ENCODE measurements at regions not wholly inside any gene's neighbourhood (a gene's known extent, or its start where the extent isn't known, plus 50 kb on each side); places are given as distances from the start of the nearest gene placed in this dataset.
"Not testable (repeated sequence)": the region's sequence is repeated elsewhere in the genome, so short reads cannot be mapped to it uniquely, and the experiment has no call there.

- no peak for DNase-seq (ENCODE audit: low read depth in 2 of 2)
These were observed 149.9 kb upstream of the ANKH start for GRCh38 chr5:15021266-15022046.

DNA sequence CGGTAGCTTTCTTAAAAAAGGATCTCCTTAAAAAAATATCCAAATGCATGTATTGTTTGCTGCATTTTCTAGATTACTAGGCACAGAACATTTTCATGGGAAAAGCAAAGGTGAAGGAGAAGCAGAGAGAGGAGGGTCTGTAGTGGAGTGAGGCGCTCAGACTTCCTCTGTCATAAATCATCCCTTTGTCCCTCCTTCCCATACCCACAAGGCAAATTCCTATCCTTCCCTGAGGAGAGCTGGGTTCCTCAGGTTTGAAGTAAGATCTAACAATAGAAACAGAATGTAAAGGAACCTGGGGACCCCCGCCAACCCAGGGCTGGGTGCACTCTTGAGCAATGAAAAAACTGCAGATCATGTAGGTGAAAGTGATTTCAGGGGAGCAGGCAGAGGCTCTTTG, 149.2 kb upstream of the ANKH start:
- DNase-seq (ENCODE audit: low read depth in 2 of 2) = no peak

DNA sequence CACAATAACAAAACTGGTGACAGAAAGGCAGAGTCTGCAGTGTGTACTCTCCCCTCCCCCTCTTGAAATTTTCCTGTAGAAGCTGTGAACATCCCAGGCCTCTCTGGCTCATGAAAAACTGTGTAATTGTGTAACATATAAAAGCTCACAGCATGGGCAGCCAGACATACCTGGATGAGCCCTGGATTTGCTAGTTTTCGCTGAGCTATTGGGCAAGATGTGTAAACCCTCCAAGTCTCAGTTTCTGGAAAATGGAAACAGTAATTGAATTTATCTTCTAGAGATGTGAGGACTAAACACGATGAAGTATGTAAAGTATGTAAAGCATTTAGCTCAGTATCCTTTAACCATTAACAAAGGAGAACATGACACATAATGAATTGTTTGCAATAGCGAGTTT, 143.2 kb upstream of the ANKH start:
- DNase-seq (ENCODE audit: low read depth in 2 of 2) = no peak

DNA sequence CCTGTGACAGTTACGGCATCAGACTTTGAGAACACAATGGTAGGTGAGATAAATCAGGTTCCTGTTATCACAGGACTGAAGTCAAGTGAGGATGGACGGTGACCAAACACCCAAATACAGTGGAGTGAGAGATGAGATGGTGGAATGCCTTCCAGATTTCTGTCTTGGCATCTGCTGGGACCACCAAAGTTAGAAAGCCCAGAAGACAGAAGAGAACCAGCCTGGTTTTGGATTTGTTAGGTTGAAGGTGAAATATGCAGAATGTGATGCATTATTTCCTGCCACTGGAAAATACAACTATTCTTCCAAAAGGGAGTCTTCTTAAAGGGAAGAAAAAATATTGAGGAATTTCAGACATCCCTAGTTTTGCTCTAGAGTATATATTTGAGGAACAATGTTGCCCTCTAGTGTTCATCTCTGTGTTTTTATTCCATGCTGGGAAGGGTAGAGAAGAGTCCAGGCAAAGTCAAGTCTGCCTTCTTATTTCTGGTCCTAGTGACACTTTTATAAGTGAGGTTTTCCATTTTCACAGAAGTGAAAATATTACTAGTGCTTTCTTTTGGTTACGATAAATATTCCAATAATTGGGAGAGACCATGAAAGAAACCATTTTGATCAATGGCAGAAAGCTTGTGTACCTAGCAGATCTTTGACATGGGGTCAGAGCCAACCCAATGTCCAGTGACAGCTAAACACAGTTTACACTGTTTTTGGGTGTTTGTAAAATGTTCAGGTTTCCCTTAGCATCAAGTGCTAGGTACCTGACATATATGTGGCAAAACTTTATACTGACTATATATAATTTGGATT, 142.3 kb upstream of the ANKH start:
- no peak for DNase-seq (ENCODE audit: low read depth in 2 of 2)

DNA sequence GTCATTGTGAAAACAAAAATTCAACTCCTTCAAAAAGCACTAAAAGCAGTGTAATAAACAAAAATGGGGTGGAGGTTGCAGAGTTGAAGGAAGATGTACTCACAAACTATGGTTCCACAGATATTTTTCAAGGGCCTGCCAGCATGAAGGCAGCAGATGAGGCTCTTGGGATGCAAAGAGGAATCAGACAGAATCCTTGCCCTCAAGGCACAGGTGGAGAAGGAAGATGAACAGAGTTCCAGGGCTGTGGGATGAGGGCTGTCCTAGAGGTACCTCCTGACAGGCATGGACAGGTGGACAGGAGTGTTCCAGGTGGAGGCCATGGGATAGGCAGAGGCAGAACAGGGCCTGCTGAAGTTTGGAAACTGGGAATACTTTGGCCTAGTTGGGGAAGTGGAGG, 140.5 kb upstream of the ANKH start:
- no peak for DNase-seq (ENCODE audit: low read depth in 2 of 2)

GRCh38 chr5:15010936-15011335, 139.4 kb upstream of the ANKH start:
- DNase-seq (ENCODE audit: low read depth in 2 of 2) = no peak

DNA sequence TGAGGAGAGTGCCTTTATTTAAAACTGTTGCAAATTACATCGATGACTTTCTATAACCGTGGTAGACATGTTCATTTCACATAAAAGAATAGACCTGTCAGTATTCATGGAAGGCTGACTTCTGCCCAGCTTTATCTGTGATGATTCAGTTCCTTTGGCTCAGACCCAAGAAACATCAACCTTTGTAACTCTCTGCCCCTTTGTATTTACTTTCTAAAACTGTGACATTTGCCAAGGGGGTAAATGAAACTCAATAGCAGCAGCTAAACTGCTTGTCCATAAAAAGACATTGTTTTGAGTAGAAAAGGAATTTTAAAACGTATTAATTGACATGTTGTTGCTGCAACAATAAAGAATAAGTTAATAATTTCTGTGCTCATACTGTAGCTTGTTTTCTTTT, 137.8 kb upstream of the ANKH start:
- no peak for DNase-seq (ENCODE audit: low read depth in 2 of 2)

- no peak for DNase-seq (ENCODE audit: low read depth in 2 of 2)
These were observed 137.3 kb upstream of the ANKH start for GRCh38 chr5:15008921-15009320.

DNA sequence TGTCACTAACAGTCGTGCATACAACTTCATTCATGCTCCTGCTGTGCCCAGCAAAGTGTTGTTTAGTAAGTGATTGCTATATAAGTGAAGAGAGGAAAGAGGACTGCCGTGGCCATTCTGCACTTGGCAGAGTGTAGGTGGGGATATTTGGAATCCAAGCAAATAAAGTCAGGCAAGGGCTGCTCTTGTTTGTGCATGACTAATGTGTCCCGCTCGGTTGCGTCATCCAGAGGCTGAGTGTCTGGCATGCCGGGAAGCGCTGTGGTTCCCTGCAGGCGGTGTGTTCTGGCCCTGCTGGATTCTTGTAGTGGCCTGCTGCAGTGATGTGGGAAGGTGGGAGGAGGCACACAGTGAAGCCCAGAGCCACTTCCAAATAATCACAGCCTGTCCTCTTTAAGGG, 136.9 kb upstream of the ANKH start:
- DNase-seq (ENCODE audit: low read depth in 2 of 2) = no peak

- DNase-seq (ENCODE audit: low read depth in 2 of 2) = no peak
These were observed 136.1 kb upstream of the ANKH start for GRCh38 chr5:15007646-15008045.

GRCh38 chr5:15004506-15004905, 132.9 kb upstream of the ANKH start:
- no peak for DNase-seq (ENCODE audit: low read depth in 2 of 2)

- peak; percentile 22 to 27 for DNase-seq (ENCODE audit: low read depth in 2 of 2)
These were observed 131.9 kb upstream of the ANKH start for GRCh38 chr5:15003511-15003920.

DNA sequence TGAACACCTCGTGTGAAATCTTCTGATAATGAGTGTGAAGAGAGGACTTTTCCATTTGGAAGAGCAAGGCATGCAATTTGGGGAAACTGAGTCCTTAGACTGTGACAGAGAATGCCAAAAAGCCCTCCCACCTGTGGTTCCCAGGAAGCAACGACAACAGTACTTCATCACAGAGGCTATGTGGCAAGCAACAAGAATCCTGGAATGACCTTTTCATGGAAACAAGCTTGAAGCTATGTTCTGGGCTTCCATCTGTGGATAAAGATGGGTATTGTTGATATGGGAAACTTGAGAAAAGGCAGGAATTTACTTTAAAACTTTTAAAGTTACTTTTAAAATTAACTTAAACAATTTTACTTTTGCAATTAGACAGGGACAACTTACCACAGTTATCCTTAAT, 131.2 kb upstream of the ANKH start:
- DNase-seq (ENCODE audit: low read depth in 2 of 2) = no peak

DNA sequence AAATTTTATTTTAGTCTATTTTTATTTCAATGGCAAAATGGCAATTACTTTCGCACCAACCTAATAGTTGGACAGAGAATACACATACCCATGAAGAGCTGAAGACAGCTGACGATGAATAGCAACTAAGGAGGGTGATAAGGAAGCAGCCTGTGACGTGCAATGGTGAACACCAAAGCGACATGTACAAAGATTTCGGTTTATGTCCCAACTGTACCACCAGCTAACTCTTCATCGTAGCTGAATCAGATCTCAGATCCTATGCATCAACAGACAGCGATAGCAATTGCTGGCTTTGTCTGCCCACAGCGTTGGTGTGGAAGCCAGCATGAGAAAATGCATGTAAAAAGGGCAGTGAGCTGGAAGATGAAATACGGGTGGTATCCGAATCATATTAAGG, 130.6 kb upstream of the ANKH start:
- DNase-seq (ENCODE audit: low read depth in 2 of 2) = no peak

DNA sequence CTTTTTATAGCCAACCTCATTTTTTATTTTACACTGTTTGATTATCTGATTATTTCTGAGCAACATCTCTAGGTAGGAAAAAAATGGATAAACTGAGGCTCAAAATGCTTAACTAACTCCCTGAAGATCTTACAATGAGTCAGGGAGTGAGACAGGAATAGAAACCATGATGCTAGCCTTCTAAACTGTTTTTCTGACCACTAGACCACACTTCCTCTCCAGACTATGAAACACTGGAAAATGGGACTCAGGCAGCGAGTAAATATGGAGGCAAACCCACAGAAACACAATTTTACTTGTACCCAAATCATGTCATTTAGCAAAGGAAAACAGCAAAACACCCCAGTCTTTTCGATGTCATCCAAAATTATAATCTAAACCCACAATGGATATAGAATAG, 129.9 kb upstream of the ANKH start:
- DNase-seq (ENCODE audit: low read depth in 2 of 2) = no peak

GRCh38 chr5:14998491-14998890, 126.9 kb upstream of the ANKH start:
- DNase-seq (ENCODE audit: low read depth in 2 of 2) = no peak

DNA sequence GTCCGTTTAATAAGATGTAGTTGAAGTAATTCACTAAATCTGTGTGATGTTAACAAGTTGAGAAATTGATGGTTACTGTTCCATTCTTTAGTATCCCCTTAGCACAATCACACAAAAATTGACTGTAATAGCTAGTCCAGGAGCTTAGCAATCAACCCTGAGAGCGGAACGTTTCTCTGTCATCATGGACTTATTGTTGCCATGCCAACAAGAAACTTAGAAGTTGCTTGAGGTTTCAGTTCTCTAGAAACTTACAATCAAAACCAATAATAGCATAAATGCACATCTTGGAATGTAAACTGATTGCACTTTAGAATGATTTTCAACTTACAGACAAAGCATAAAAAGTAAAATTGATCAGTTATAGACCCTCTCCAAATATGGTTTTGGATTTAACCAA, 125.4 kb upstream of the ANKH start:
- DNase-seq (ENCODE audit: low read depth in 2 of 2) = no peak

GRCh38 chr5:14995229-14995628, 123.7 kb upstream of the ANKH start:
- DNase-seq (ENCODE audit: low read depth in 2 of 2) = no peak

DNA sequence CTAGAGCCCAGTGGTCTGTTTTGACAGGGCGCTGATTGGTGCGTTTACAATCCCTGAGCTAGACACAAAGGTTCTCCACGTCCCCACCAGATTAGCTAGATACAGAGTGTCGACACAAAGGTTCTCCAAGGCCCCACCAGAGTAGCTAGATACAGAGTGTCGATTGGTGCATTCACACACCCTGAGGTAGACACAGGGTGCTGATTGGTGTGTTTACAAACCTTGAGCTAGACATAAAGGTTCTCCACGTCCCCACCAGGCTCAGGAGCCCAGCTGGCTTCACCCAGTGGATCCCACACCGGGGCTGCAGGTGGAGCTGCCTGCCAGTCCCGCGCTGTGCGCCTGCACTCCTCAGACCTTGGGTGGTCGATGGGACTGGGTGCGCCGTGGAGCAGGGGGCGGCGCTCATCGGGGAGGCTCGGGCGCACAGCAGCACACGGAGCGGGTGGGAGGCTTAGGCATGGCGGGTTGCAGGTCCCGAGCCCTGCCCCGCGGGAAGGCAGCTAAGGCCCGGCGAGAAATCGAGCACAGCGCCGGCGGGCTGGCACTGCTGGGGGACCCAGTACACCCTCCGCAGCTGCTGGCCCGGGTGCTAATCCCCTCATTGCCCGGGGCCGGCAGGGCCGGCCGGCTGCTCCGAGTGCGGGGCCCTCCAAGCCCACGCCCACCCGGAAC, 122.0 kb upstream of the ANKH start:
- DNase-seq (ENCODE audit: low read depth in 2 of 2) = not testable (repeated sequence)

DNA sequence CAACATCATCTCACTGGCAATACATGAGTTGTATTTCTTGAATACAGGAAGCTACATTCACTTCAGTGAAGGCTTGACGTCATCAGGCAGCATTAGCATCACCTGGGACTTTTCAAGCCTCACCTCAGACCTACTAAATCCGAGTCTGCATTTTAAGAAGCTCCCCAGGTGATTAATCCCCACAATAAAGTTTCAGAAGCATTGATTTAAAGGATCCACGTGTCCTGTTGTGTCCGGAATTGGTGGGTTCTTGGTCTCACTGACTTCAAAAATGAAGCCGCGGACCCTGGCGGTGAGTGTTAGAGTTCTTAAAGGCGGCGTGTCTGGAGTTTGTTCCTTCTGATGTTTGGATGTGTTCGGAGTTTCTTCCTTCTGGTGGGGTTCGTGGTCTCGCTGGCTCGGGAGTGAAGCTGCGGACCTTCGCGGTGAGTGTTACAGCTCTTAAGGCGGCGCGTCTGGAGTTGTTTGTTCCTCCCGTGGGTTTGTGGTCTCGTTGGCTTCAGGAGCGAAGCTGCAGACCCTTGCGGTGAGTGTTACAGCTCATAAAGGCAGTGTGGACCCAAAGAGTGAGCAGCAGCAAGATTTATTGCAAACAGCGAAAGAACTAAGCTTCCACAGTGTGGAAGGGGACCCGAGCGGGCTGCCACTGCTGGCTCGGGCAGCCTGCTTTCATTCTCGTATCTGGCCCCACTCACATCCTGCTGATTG, 121.3 kb upstream of the ANKH start:
- peak in 1 of 2 experiments; percentile 31 for DNase-seq (ENCODE audit: low read depth in 2 of 2)

DNA sequence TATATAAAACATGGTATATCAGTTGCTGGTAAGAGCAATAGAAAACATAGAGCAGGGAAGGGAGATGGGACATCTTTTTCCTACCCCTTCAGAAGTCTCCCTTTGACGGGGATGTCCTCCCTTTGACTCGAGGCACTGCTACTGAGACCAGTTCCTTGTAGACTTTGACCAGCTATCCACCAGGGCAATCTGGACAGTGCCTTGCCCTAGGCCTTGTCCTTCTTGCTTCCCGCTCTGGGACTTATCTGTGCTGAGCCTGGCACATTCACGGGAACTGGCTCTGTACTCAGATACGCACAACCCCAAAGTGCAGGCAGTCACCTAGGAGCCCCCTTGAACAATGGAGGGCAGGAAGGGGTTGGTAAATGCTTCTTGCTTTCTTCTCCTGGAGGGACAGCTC, 116.6 kb upstream of the ANKH start:
- no peak for DNase-seq (ENCODE audit: low read depth in 2 of 2)

GRCh38 chr5:14986413-14986812, 114.8 kb upstream of the ANKH start:
- DNase-seq (ENCODE audit: low read depth in 2 of 2) = no peak
